Gastroesophageal sphincter (tissue), 4 donors: ENCODE measurements at regions not wholly inside any gene's neighbourhood (a gene's known extent, or its start where the extent isn't known, plus 50 kb on each side); places are given as distances from the start of the nearest gene placed in this dataset.
"Not testable (repeated sequence)": the region's sequence is repeated elsewhere in the genome, so short reads cannot be mapped to it uniquely, and the experiment has no call there.

Experiments
- ATAC-seq: fragments of 150-250 bp; one replicate; pipeline ENCODE4 v1.9.1; 2016; ENCODE audit warnings: mild to moderate bottlenecking, moderate library complexity
- H3K27ac ChIP-seq, 4 donors: fragments of 200-600 bp; sonication (generic) in 3 of 4; 1 replicate in 3 of 4; 2 replicates in 1 of 4; pipeline ENCODE4 v1.5.1; 2016 to 2019
- H3K27me3 ChIP-seq: fragments of 200-600 bp; sonication (generic); one replicate; pipeline ENCODE4 v1.5.1; 2019
- H3K36me3 ChIP-seq, 2 donors: fragments of 200-600 bp; sonication (generic); one replicate each; pipeline ENCODE4 v1.5.1; 2019; ENCODE audit warnings: control low read depth in 1 of 2
- H3K4me1 ChIP-seq, 3 donors: fragments of 200-600 bp; sonication (generic); 1 replicate in 2 of 3; 2 replicates in 1 of 3; pipeline ENCODE4 v1.5.1; 2016 to 2019; ENCODE audit warnings: control low read depth in 2 of 3
- H3K4me3 ChIP-seq, 2 donors: fragments of 200-600 bp; sonication (generic); one replicate each; pipeline ENCODE4 v1.5.1; 2019; ENCODE audit warnings: mild to moderate bottlenecking in 1 of 2, moderate library complexity in 1 of 2
- H3K9me3 ChIP-seq, 3 donors: fragments of 200-600 bp; sonication (generic); one replicate each; pipeline ENCODE4 v1.5.1; 2017 to 2019; ENCODE audit warnings: control low read depth in 2 of 3
- EP300 ChIP-seq: sonication (generic); formaldehyde crosslinking; IDR thresholded peaks from one replicate; pipeline ENCODE4 v1.6.1; 2017; ENCODE audit warnings: antibody characterized with exemption, mild to moderate bottlenecking
- POLR2A ChIP-seq, 2 donors: fragments of 450-650 bp; IDR thresholded peaks; one replicate each; pipeline ENCODE4 v1.6.1; 2017; ENCODE audit warnings: antibody characterized with exemption in 2 of 2, mild to moderate bottlenecking in 2 of 2, moderate library complexity in 1 of 2
- POLR2AphosphoS5 ChIP-seq: sonication (generic); formaldehyde crosslinking; IDR thresholded peaks from one replicate; pipeline ENCODE4 v1.6.1; 2017; ENCODE audit warnings: antibody characterized with exemption
- WGBS, 2 donors: methylation state at CpG; one replicate each; pipeline ENCODE4 v1.1.5; 2018; ENCODE audit warnings: low coverage in 1 of 2; 5-methylcytosine and 5-hydroxymethylcytosine counted together
- TF ChIP-seq, protein P1 (sequence below), 4 experiments: fragments of 200-600 bp in 2 of 4; fragments of 450-650 bp in 2 of 4; sonication (generic) in 1 of 4; IDR thresholded peaks; one replicate each; pipeline ENCODE4 v1.5.1; 2017 to 2019; ENCODE audit warnings: antibody characterized with exemption in 4 of 4, mild to moderate bottlenecking in 2 of 4, moderate library complexity in 2 of 4

DNA sequence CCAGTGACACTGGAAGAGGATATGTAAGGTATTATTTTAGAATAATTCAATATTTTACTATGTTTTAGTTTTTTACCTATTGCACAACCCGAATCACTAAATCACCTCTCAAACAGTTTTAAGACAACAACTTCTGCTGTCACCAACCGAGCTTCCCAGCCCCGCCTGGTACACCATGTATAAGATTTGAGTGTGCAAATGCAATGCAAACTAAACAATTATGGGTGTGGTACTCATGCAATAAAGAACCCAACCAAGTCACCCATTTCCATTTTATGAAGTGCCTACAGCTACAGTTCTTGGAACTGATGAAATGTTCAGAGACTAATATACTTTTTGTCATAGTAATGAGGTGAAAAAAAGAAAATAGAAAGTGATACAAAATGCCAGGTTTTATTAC is 256.2 kb downstream of the TAFA4 start:
- ATAC-seq = no peak
- H3K27me3 ChIP-seq = no peaks in the 10 kb centered on the region
- no peaks in the 10 kb centered on the region for H3K36me3 ChIP-seq
- H3K9me3 ChIP-seq = no peaks in the 10 kb centered on the region
- no peaks in the 10 kb centered on the region for H3K4me1 ChIP-seq
- no peak overlapping the region for H3K4me3 ChIP-seq
- H3K27ac ChIP-seq = no peak overlapping the region
- TF ChIP-seq POLR2AphosphoS5 (no peak), POLR2A (IDR thresholded peaks at IDR 0.05) (no peak), EP300 (no peak)
- TF ChIP-seq, protein P1, sequence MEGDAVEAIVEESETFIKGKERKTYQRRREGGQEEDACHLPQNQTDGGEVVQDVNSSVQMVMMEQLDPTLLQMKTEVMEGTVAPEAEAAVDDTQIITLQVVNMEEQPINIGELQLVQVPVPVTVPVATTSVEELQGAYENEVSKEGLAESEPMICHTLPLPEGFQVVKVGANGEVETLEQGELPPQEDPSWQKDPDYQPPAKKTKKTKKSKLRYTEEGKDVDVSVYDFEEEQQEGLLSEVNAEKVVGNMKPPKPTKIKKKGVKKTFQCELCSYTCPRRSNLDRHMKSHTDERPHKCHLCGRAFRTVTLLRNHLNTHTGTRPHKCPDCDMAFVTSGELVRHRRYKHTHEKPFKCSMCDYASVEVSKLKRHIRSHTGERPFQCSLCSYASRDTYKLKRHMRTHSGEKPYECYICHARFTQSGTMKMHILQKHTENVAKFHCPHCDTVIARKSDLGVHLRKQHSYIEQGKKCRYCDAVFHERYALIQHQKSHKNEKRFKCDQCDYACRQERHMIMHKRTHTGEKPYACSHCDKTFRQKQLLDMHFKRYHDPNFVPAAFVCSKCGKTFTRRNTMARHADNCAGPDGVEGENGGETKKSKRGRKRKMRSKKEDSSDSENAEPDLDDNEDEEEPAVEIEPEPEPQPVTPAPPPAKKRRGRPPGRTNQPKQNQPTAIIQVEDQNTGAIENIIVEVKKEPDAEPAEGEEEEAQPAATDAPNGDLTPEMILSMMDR (IDR thresholded peaks at IDR 0.05) = no peak
- 87 to 89% methylated on average over 3 of the region's 3 CpGs for WGBS, 2 donors

- Histone ChIP-seq H3K36me3 (no peaks in the 10 kb centered on the region), H3K27ac (no peak overlapping the region), H3K4me1 (no peaks in the 10 kb centered on the region), H3K4me3 (no peak overlapping the region), H3K9me3 (no peaks in the 10 kb centered on the region), H3K27me3 (no peaks in the 10 kb centered on the region)
- TF ChIP-seq POLR2A (IDR thresholded peaks at IDR 0.05) (no peak), POLR2AphosphoS5 (no peak), EP300 (no peak)
- TF ChIP-seq, protein P1 (IDR thresholded peaks at IDR 0.05) = no peak
- no peak for ATAC-seq
Measured at GRCh38 chr3:68667346-68667745, 265.0 kb downstream of the TAFA4 start.

GRCh38 chr3:68666429-68667136 is 265.8 kb downstream of the TAFA4 start:
- H3K27me3 ChIP-seq = no peaks in the 10 kb centered on the region
- H3K4me1 ChIP-seq = no peaks in the 10 kb centered on the region
- no peak for ATAC-seq
- WGBS, 2 donors = 26 to 48% methylated on average over 4 of the region's 4 CpGs
- H3K36me3 ChIP-seq = no peaks in the 10 kb centered on the region
- no peak overlapping the region for H3K27ac ChIP-seq
- H3K9me3 ChIP-seq = no peaks in the 10 kb centered on the region
- TF ChIP-seq, protein P1 (IDR thresholded peaks at IDR 0.05) = no peak
- TF ChIP-seq POLR2AphosphoS5 (no peak), POLR2A (IDR thresholded peaks at IDR 0.05) (no peak), EP300 (no peak)
- H3K4me3 ChIP-seq = no peak overlapping the region

GRCh38 chr3:68664276-68664675 is 268.1 kb downstream of the TAFA4 start:
- Histone ChIP-seq H3K4me1 (no peaks in the 10 kb centered on the region), H3K9me3 (no peaks in the 10 kb centered on the region), H3K27me3 (no peaks in the 10 kb centered on the region), H3K36me3 (no peaks in the 10 kb centered on the region), H3K4me3 (no peak overlapping the region), H3K27ac (no peak overlapping the region)
- ATAC-seq = no peak
- TF ChIP-seq, protein P1 (IDR thresholded peaks at IDR 0.05) = no peak
- 13 to 29% methylated on average over 1 of the region's 1 CpG for WGBS, 2 donors

- H3K27ac ChIP-seq = no peak overlapping the region
- no peaks in the 10 kb centered on the region for H3K9me3 ChIP-seq
- TF ChIP-seq, protein P1 (IDR thresholded peaks at IDR 0.05) = no peak
- TF ChIP-seq EP300 = no peak
- TF ChIP-seq POLR2AphosphoS5 = no peak
- no peak for TF ChIP-seq POLR2A (IDR thresholded peaks at IDR 0.05)
- ATAC-seq = no peak
- H3K4me1 ChIP-seq = no peaks in the 10 kb centered on the region
- no peak overlapping the region for H3K4me3 ChIP-seq
- H3K27me3 ChIP-seq = no peaks in the 10 kb centered on the region
- no peaks in the 10 kb centered on the region for H3K36me3 ChIP-seq
- WGBS, 2 donors = 87% methylated on average over 1 of the region's 1 CpG; no CpG with 5 or more reads in 1 of the 2 donors
Measured at GRCh38 chr3:68662176-68662575, 270.2 kb downstream of the TAFA4 start.

DNA sequence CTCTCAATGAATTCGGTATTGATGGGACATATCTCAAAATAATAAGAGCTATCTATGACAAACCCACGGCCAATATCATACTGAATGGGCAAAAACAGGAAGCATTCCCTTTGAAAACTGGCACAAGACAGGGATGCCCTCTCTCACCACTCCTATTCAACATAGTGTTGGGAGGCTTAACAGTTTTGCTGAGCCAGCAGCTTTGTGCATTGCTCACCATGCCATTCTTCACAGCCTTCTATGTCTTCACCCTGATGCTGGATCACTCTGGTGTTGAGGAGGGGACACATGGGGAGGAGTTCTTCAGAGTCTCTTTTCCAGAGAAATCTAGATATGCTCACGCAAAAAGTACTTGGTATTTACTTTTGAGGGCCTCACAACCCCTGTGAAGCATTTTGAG is 281.7 kb downstream of the TAFA4 start:
- H3K36me3 ChIP-seq, H3K27ac ChIP-seq, ATAC-seq, H3K27me3 ChIP-seq, H3K4me3 ChIP-seq, H3K4me1 ChIP-seq, H3K9me3 ChIP-seq: not testable (repeated sequence)
- 77 to 100% methylated on average over 2 to 3 of the region's 3 CpGs for WGBS, 2 donors
